HL-60 (cell line): ENCODE measurements at regions not wholly inside any gene's neighbourhood (a gene's known extent, or its start where the extent isn't known, plus 50 kb on each side); places are given as distances from the start of the nearest gene placed in this dataset.
A peak's percentile ranks its signal among the peaks of the same experiment; 100 is the strongest.

Experiments used
- DNase-seq, 2 experiments: peaks; one replicate each; pipeline ENCODE4 v3.0.0-alpha.2; 2010 to 2020; ENCODE audit warnings: low read depth in 1 of 2, low spot score in 1 of 2
- H3K27ac ChIP-seq: fragments of 250-450 bp; sonication (Bioruptor Pico); replicated peaks from 2 replicates; pipeline ENCODE4 v1.5.1; 2020; ENCODE audit warnings: mild to moderate bottlenecking, moderate library complexity
- H3K27me3 ChIP-seq: fragments of 250-450 bp; sonication (Bioruptor Pico); 2 replicates; pipeline ENCODE4 v1.5.1; 2021; ENCODE audit warnings: mild to moderate bottlenecking, moderate library complexity; ENCODE audit not compliant: insufficient read depth, poor library complexity, severe bottlenecking
- H3K4me3 ChIP-seq: replicated peaks from 2 replicates; pipeline ENCODE4 v1.5.1; 2011; ENCODE audit warnings: mild to moderate bottlenecking, control low read depth, low read length; ENCODE audit not compliant: insufficient read depth
- GABPA ChIP-seq: IDR thresholded peaks from 2 replicates; pipeline ENCODE4 v1.6.1; 2012; ENCODE audit warnings: low read depth
- POLR2AphosphoS5 ChIP-seq: IDR thresholded peaks from 2 replicates; pipeline ENCODE4 v1.6.1; 2012; ENCODE audit warnings: low read depth
- SPI1 ChIP-seq: IDR thresholded peaks from 2 replicates; pipeline ENCODE4 v1.6.1; 2012; ENCODE audit warnings: low read depth, mild to moderate bottlenecking, borderline replicate concordance
- TF ChIP-seq, protein P1 (sequence below): IDR thresholded peaks from one replicate; pipeline ENCODE4 v1.5.1; 2011; ENCODE audit warnings: low read length, control low read depth, inconsistent platforms; ENCODE audit not compliant: insufficient read depth
- TF ChIP-seq, protein P2 (sequence below): IDR thresholded peaks from 2 replicates; pipeline ENCODE4 v1.6.1; 2012; ENCODE audit warnings: low read depth; ENCODE audit not compliant: insufficient replicate concordance

DNA sequence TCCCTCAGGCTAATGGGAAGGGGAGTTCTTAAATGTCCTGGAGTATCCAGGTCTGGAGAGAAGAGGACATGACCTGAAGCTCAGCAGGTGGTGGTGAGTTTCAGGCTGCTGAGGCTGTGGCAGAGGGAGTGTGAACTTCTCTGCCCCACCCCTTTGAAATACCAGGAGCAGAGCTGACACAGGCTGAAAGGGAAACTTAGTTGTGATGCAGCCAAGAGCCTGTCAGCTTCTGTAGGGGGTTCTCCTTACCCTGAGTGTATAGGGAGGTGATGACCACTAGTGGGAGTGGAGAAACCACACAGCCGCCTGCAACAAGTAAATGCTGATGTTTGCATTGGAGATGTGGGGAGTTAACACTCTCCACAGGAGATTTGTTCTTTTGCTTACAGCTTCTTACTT is 152.3 kb downstream of the FCRL5 start:
- no peaks in the 10 kb centered on the region for H3K27me3 ChIP-seq
- DNase-seq, result peak in 1 of 2 experiments; percentile 14
- H3K4me3 ChIP-seq, result no peak overlapping the region
- no peak for TF ChIP-seq GABPA
- TF ChIP-seq, protein P1, sequence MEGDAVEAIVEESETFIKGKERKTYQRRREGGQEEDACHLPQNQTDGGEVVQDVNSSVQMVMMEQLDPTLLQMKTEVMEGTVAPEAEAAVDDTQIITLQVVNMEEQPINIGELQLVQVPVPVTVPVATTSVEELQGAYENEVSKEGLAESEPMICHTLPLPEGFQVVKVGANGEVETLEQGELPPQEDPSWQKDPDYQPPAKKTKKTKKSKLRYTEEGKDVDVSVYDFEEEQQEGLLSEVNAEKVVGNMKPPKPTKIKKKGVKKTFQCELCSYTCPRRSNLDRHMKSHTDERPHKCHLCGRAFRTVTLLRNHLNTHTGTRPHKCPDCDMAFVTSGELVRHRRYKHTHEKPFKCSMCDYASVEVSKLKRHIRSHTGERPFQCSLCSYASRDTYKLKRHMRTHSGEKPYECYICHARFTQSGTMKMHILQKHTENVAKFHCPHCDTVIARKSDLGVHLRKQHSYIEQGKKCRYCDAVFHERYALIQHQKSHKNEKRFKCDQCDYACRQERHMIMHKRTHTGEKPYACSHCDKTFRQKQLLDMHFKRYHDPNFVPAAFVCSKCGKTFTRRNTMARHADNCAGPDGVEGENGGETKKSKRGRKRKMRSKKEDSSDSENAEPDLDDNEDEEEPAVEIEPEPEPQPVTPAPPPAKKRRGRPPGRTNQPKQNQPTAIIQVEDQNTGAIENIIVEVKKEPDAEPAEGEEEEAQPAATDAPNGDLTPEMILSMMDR, result no peak
- no peak for TF ChIP-seq POLR2AphosphoS5
- H3K27ac ChIP-seq, result no peak overlapping the region

DNA sequence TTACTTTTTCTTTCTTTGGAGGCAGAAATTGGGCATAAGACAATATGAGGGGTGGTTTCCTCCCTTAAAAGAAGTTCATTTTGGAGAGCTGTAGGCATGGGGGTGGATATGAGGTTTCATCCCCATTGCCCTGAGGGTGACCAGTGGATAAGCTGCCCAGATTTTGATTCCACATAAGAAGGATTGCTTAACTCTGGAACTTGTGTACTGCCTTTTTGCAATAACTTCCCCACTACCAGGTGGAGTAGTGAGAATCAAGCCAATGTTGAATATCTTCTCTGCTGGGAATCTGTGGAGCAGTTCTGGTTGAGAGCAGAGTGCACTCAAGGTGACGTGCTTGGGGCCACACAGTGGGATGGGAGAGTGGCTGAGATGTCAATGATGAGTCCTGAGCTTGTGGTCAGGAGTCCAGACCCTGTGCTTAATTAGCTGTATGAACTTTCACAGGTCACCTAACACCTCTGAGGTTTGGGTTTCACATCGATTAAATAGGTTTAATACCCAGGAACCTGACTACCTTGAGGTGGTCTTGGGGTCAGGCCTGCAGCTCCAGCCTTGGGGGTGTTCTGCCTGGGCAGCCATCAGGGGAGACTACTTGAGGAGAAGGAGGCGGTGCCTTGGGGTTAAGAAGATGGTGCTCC is 152.9 kb downstream of the FCRL5 start:
- Histone ChIP-seq H3K27ac (no peak overlapping the region), H3K27me3 (no peaks in the 10 kb centered on the region), H3K4me3 (no peak overlapping the region)
- TF ChIP-seq, protein P1, result no peak
- TF ChIP-seq SPI1, result no peak
- TF ChIP-seq, protein P2, sequence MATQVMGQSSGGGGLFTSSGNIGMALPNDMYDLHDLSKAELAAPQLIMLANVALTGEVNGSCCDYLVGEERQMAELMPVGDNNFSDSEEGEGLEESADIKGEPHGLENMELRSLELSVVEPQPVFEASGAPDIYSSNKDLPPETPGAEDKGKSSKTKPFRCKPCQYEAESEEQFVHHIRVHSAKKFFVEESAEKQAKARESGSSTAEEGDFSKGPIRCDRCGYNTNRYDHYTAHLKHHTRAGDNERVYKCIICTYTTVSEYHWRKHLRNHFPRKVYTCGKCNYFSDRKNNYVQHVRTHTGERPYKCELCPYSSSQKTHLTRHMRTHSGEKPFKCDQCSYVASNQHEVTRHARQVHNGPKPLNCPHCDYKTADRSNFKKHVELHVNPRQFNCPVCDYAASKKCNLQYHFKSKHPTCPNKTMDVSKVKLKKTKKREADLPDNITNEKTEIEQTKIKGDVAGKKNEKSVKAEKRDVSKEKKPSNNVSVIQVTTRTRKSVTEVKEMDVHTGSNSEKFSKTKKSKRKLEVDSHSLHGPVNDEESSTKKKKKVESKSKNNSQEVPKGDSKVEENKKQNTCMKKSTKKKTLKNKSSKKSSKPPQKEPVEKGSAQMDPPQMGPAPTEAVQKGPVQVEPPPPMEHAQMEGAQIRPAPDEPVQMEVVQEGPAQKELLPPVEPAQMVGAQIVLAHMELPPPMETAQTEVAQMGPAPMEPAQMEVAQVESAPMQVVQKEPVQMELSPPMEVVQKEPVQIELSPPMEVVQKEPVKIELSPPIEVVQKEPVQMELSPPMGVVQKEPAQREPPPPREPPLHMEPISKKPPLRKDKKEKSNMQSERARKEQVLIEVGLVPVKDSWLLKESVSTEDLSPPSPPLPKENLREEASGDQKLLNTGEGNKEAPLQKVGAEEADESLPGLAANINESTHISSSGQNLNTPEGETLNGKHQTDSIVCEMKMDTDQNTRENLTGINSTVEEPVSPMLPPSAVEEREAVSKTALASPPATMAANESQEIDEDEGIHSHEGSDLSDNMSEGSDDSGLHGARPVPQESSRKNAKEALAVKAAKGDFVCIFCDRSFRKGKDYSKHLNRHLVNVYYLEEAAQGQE, result no peak
- no peak for TF ChIP-seq GABPA
- TF ChIP-seq POLR2AphosphoS5, result no peak
- no peak for DNase-seq

DNA sequence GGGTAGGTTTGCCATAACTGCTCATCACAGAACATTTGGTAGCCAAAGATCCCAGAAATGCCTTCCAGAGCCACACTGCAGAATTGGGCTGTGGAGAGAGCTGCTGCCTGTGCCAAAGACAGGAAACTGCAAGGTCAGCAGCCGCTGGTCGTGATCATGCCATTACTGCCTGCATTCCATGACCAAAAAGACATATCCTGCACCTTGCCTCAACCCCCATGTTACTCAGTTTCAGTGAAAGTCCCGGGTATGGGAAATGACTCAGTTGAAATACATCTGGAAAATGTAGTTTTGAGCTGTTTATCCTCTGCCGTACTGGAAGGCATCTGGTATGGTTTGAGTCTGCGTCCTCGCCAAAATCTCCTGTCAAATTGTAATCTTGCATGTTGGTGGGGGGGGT is 161.7 kb downstream of the FCRL5 start:
- no peak for DNase-seq
- no peak overlapping the region for H3K4me3 ChIP-seq
- TF ChIP-seq POLR2AphosphoS5 (no peak), GABPA (no peak), SPI1 (no peak)
- TF ChIP-seq, protein P1, result no peak
- TF ChIP-seq, protein P2, result no peak
- no peak overlapping the region for H3K27ac ChIP-seq
- peaks cover 3% of the 10 kb centered on the region for H3K27me3 ChIP-seq

DNA sequence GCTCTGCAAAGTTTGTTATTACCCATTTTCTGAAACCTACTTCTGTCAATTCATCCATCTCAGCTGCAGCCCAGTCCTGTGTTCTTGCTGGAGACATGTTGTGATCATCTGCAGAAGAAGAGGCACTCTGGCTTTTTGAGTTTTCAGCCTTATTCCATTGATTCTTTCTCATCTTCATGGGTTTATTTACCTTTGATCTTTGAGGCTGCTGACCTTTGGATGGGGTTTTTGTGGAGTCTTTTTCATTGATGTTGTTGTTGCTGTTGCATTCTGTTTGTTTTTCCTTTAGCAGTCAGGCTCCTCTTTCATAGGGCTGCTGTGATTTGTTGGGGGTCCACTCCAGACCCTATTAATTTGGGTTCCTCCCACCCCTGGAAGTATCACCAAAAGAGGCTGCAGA is 164.3 kb downstream of the FCRL5 start:
- no peak overlapping the region for H3K27ac ChIP-seq
- H3K27me3 ChIP-seq, result peaks cover 3% of the 10 kb centered on the region
- DNase-seq, result no peak
- no peak overlapping the region for H3K4me3 ChIP-seq
- TF ChIP-seq, protein P1, result no peak
- TF ChIP-seq SPI1, result no peak
